GM12878 (cell line): ENCODE measurements at regions not wholly inside any gene's neighbourhood (a gene's known extent, or its start where the extent isn't known, plus 50 kb on each side); places are given as distances from the start of the nearest gene placed in this dataset.

ENCODE experiments used
- ATAC-seq: fragments of 200-7000 bp; cut with Tn5 transposase; 3 replicates; pipeline ENCODE4 v1.9.1; 2020; ENCODE audit warnings: mild to moderate bottlenecking, moderate library complexity
- BruUV-seq: library from RNA; stranded (reverse); fragments of 400-500 nt; replicated peaks from 2 replicates; lab custom pipeline; 2021; lab: Mats Ljungman, UMichigan
- CTCF ChIA-PET: fragments of 300-600 bp; sonication (Branson Sonifier 250); formaldehyde crosslinking; extraction: SDS; loops from one replicate; lab custom pipeline; 2021; ENCODE audit warnings: inconsistent platforms; lab: Yijun Ruan, JAX
- POLR2A ChIA-PET: fragments of 350-600 bp; formaldehyde crosslinking; extraction: SDS; loops from one replicate; lab custom pipeline; 2021; ENCODE audit warnings: inconsistent platforms; lab: Charles Lee
- RAD21 ChIA-PET: fragments of 300-600 bp; sonication (Branson Sonifier 250); formaldehyde crosslinking; loops from one replicate; lab custom pipeline; 2023; ENCODE audit warnings: antibody characterized with exemption; ENCODE audit not compliant: unreplicated experiment; lab: Charles Lee
- SMC1A ChIA-PET: fragments of 300-600 bp; sonication (Branson Sonifier 250); formaldehyde crosslinking; loops from one replicate; lab custom pipeline; 2023; ENCODE audit not compliant: unreplicated experiment, uncharacterized antibody; lab: Charles Lee
- DNase-seq: peaks from one replicate; pipeline ENCODE4 v3.0.0-alpha.2; 2011; ENCODE audit warnings: low read depth, low spot score
- FAIRE-seq: peaks from 3 replicates; lab custom pipeline; 2011; peaks lifted over from hg19 to GRCh38; lab: Jason Lieb, UNC
- H2AFZ ChIP-seq: 2 replicates; pipeline ENCODE4 v1.6.0; 2011; ENCODE audit warnings: low read depth, low read length, control low read depth; ENCODE audit not compliant: control insufficient read depth
- H3K27ac ChIP-seq: 2 replicates; pipeline ENCODE4 v1.5.1; 2011; ENCODE audit warnings: control low read depth; ENCODE audit not compliant: control insufficient read depth, insufficient read depth
- H3K27me3 ChIP-seq, 2 experiments: replicated peaks in 1 of 2; 2 replicates each; pipeline versions ENCODE4 v1.6.0 to v1.6.1; 2011; ENCODE audit warnings: low read length in 1 of 2; ENCODE audit not compliant: control insufficient read depth in 2 of 2, insufficient read depth in 2 of 2
- H3K36me3 ChIP-seq, 2 experiments: 2 replicates each; pipeline ENCODE4 v1.5.1; 2011; ENCODE audit warnings: low read length in 1 of 2; ENCODE audit not compliant: control insufficient read depth in 2 of 2, insufficient read depth in 2 of 2
- H3K4me1 ChIP-seq: 2 replicates; pipeline ENCODE4 v1.6.1; 2011; ENCODE audit warnings: mild to moderate bottlenecking, low read length, moderate library complexity, mixed read lengths; ENCODE audit not compliant: control insufficient read depth, insufficient read depth
- H3K4me2 ChIP-seq: 2 replicates; pipeline ENCODE4 v1.6.0; 2011; ENCODE audit warnings: control low read depth; ENCODE audit not compliant: control insufficient read depth, insufficient read depth
- H3K4me3 ChIP-seq: fragments of 200-600 bp; sonication (generic); 2 replicates; pipeline ENCODE4 v1.5.1; 2016
- H3K79me2 ChIP-seq: 2 replicates; pipeline ENCODE4 v1.6.0; 2011; ENCODE audit warnings: low read length; ENCODE audit not compliant: control insufficient read depth, insufficient read depth
- H3K9ac ChIP-seq: 2 replicates; pipeline ENCODE4 v1.8.0; 2011; ENCODE audit warnings: low read length, control low read depth, mixed read lengths; ENCODE audit not compliant: control insufficient read depth, insufficient read depth
- H3K9me3 ChIP-seq: replicated peaks from 3 replicates; pipeline ENCODE4 v1.5.1; 2011; ENCODE audit warnings: mild to moderate bottlenecking, low read length; ENCODE audit not compliant: control insufficient read depth, insufficient read depth
- H4K20me1 ChIP-seq: 2 replicates; pipeline ENCODE4 v1.6.0; 2011; ENCODE audit not compliant: control insufficient read depth, insufficient read depth
- FOXM1 ChIP-seq: IDR thresholded peaks from 2 replicates; pipeline ENCODE4 v1.6.1; 2012; ENCODE audit warnings: low read depth, mild to moderate bottlenecking, inconsistent platforms, low read length, moderate library complexity
- IKZF2 ChIP-seq, 2 experiments: fragments of 450-650 bp; IDR thresholded peaks; 2 replicates each; pipeline ENCODE4 v1.6.1; 2017; ENCODE audit warnings: mild to moderate bottlenecking in 2 of 2, moderate library complexity in 2 of 2
- IRF4 ChIP-seq: IDR thresholded peaks from 2 replicates; pipeline ENCODE4 v1.6.1; 2011; ENCODE audit warnings: low read depth, low read length
- MXI1 ChIP-seq: fragments of 150-350 bp; IDR thresholded peaks from 2 replicates; pipeline ENCODE4 v1.6.1; 2011; ENCODE audit warnings: low read depth, mild to moderate bottlenecking, inconsistent platforms, low read length, improper control_type of control experiment
- NR2C2 ChIP-seq: IDR thresholded peaks from 2 replicates; pipeline ENCODE4 v1.6.1; 2011; ENCODE audit warnings: borderline replicate concordance, low read depth; ENCODE audit not compliant: control insufficient read depth, insufficient read length
- POU2F2 ChIP-seq: IDR thresholded peaks from 3 replicates; pipeline ENCODE4 v1.6.1; 2011; ENCODE audit warnings: low read depth, mild to moderate bottlenecking, low read length, borderline replicate concordance
- RFX5 ChIP-seq: IDR thresholded peaks from 2 replicates; pipeline ENCODE4 v1.6.1; 2011; ENCODE audit warnings: low read depth, low read length, improper control_type of control experiment
- TBL1XR1 ChIP-seq: IDR thresholded peaks from 2 replicates; pipeline ENCODE4 v1.6.1; 2012; ENCODE audit warnings: low read depth, low read length, improper control_type of control experiment
- TCF12 ChIP-seq: IDR thresholded peaks from 2 replicates; pipeline ENCODE4 v1.6.1; 2011; ENCODE audit warnings: low read depth, mild to moderate bottlenecking, low read length
- YBX1 ChIP-seq: fragments of 450-650 bp; IDR thresholded peaks from 2 replicates; pipeline ENCODE4 v1.6.1; 2016; ENCODE audit warnings: antibody characterized with exemption
- ZNF384 ChIP-seq: IDR thresholded peaks from 2 replicates; pipeline ENCODE4 v1.6.1; 2012; ENCODE audit warnings: low read depth, mild to moderate bottlenecking, low read length, improper control_type of control experiment, borderline replicate concordance
- WGBS: methylation state at CpG from one replicate; pipeline ENCODE4 v1.1.6; 2016; ENCODE audit warnings: low lambda C conversion rate; ENCODE audit not compliant: insufficient replicate concordance, insufficient coverage; ENCODE audit errors: missing lambda C conversion rate; 5-methylcytosine and 5-hydroxymethylcytosine counted together
- in situ Hi-C: fragments of 300-500 bp; cut with MboI; formaldehyde crosslinking; loops from 9 replicates; pipeline ENCODE4 v1.14.3; 2018; ENCODE audit warnings: mixed read lengths
- intact Hi-C: fragments of 100-400 bp; cut with micrococcal nuclease; formaldehyde crosslinking; loops from one replicate; pipeline ENCODE4 v1.14.2; 2022; ENCODE audit not compliant: unreplicated experiment
- TF ChIP-seq, protein P1 (sequence below): IDR thresholded peaks from 2 replicates; pipeline ENCODE4 v1.6.1; 2012; ENCODE audit warnings: low read depth, low read length, improper control_type of control experiment
- TF ChIP-seq, protein P2 (sequence below): IDR thresholded peaks from 2 replicates; pipeline ENCODE4 v1.6.1; 2012; ENCODE audit warnings: low read depth, low read length, improper control_type of control experiment
- TF ChIP-seq, protein P3 (sequence below): fragments of 150-350 bp; IDR thresholded peaks from 2 replicates; pipeline ENCODE4 v1.6.1; 2014; ENCODE audit warnings: mild to moderate bottlenecking, low read depth, low read length
- TF ChIP-seq, protein P4 (sequence below): IDR thresholded peaks from 2 replicates; pipeline ENCODE4 v1.6.1; 2011; ENCODE audit warnings: borderline replicate concordance, low read depth, mild to moderate bottlenecking, moderate library complexity, low read length; ENCODE audit not compliant: insufficient read depth, poor library complexity, severe bottlenecking

DNA sequence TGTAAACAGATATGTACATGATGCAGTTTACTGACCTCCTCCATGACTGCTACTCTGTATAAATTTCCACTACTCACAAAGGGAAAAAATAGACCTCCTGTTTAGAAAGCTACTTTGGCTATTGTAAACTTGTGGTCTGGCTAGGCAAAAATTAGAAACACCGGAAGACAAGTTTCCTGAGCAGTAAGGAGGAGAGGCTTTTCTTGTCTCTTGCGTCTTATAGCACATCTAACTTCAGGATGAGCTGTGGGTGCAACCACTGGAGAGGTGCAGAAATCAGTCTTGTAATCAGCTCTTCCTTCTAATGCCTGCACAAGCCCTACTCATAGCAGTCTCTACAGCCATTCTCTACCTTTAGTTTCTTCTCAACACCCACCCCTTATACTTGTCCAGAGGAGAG lies 296.5 kb upstream of the SLC35B3 start:
- TF ChIP-seq, protein P1, sequence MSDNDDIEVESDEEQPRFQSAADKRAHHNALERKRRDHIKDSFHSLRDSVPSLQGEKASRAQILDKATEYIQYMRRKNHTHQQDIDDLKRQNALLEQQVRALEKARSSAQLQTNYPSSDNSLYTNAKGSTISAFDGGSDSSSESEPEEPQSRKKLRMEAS: no peak
- TF ChIP-seq MXI1: no peak
- no peak for TF ChIP-seq NR2C2
- TF ChIP-seq TCF12: no peak
- TF ChIP-seq, protein P2, sequence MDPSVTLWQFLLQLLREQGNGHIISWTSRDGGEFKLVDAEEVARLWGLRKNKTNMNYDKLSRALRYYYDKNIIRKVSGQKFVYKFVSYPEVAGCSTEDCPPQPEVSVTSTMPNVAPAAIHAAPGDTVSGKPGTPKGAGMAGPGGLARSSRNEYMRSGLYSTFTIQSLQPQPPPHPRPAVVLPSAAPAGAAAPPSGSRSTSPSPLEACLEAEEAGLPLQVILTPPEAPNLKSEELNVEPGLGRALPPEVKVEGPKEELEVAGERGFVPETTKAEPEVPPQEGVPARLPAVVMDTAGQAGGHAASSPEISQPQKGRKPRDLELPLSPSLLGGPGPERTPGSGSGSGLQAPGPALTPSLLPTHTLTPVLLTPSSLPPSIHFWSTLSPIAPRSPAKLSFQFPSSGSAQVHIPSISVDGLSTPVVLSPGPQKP: no peak
- no peak for TF ChIP-seq RFX5
- TF ChIP-seq, protein P3, sequence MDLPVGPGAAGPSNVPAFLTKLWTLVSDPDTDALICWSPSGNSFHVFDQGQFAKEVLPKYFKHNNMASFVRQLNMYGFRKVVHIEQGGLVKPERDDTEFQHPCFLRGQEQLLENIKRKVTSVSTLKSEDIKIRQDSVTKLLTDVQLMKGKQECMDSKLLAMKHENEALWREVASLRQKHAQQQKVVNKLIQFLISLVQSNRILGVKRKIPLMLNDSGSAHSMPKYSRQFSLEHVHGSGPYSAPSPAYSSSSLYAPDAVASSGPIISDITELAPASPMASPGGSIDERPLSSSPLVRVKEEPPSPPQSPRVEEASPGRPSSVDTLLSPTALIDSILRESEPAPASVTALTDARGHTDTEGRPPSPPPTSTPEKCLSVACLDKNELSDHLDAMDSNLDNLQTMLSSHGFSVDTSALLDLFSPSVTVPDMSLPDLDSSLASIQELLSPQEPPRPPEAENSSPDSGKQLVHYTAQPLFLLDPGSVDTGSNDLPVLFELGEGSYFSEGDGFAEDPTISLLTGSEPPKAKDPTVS: no peak
- no peak for TF ChIP-seq FOXM1
- TF ChIP-seq YBX1: no peak
- no peak for TF ChIP-seq IRF4
- no peak for TF ChIP-seq IKZF2 (IDR thresholded peaks at IDR 0.05)
- TF ChIP-seq, protein P4, sequence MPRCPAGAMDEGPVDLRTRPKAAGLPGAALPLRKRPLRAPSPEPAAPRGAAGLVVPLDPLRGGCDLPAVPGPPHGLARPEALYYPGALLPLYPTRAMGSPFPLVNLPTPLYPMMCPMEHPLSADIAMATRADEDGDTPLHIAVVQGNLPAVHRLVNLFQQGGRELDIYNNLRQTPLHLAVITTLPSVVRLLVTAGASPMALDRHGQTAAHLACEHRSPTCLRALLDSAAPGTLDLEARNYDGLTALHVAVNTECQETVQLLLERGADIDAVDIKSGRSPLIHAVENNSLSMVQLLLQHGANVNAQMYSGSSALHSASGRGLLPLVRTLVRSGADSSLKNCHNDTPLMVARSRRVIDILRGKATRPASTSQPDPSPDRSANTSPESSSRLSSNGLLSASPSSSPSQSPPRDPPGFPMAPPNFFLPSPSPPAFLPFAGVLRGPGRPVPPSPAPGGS: no peak
- no peak for TF ChIP-seq TBL1XR1
- TF ChIP-seq POU2F2: no peak
- no peak for TF ChIP-seq ZNF384
- no TSS peak for BruUV-seq
- FAIRE-seq: no peak
- in situ Hi-C loops (no loop called here), intact Hi-C loops (no loop called here)
- H3K36me3 ChIP-seq: no peaks in the 10 kb centered on the region
- no peaks in the 10 kb centered on the region; the same call in 1 of the 2 replicates for H3K4me1 ChIP-seq
- H3K27me3 ChIP-seq: no peaks in the 10 kb centered on the region
- no peak for DNase-seq
- ChIA-PET SMC1A (interaction anchor here (0.8 to 1.1 kb wide), 2 partner anchors 12 to 21 kb away, joined by 3 read pairs; no protein-coding TSS in a partner anchor), POLR2A (no interaction called here), CTCF (interaction anchor here (1.1 kb wide), 1 partner anchor 10 kb away, joined by 3 read pairs; no protein-coding TSS in a partner anchor), RAD21 (no interaction called here)
- H3K9me3 ChIP-seq: no peaks in the 10 kb centered on the region
- WGBS: 17% methylated on average over 2 of the region's 2 CpGs
- H3K4me2 ChIP-seq: no peak overlapping the region
- H3K79me2 ChIP-seq: no peaks in the 10 kb centered on the region
- H3K27ac ChIP-seq: no peak overlapping the region
- no peaks in the 10 kb centered on the region for H4K20me1 ChIP-seq
- H2AFZ ChIP-seq: no peak overlapping the region
- no peak overlapping the region for H3K9ac ChIP-seq
- ATAC-seq: no peak
- H3K4me3 ChIP-seq: no peak overlapping the region
